BE2C (cell line): ENCODE measurements at regions not wholly inside any gene's neighbourhood (a gene's known extent, or its start where the extent isn't known, plus 50 kb on each side); places are given as distances from the start of the nearest gene placed in this dataset.
A peak's percentile ranks its signal among the peaks of the same experiment; 100 is the strongest.

Experiments
- DNase-seq: peaks from one replicate; pipeline ENCODE4 v3.0.0-alpha.2; 2020
- H3K27me3 ChIP-seq: fragments of 250-450 bp; sonication (Bioruptor Pico); 2 replicates; pipeline ENCODE4 v1.5.1; 2020; ENCODE audit warnings: mild to moderate bottlenecking
- H3K36me3 ChIP-seq: fragments of 250-450 bp; sonication (Bioruptor Pico); 2 replicates; pipeline ENCODE4 v1.5.1; 2020; ENCODE audit warnings: mild to moderate bottlenecking
- H3K4me1 ChIP-seq: fragments of 250-450 bp; sonication (Bioruptor Pico); 2 replicates; pipeline ENCODE4 v1.5.1; 2020
- H3K4me3 ChIP-seq: 2 replicates; pipeline ENCODE4 v1.5.1; 2011; ENCODE audit warnings: low read depth, low read length
- H3K9me3 ChIP-seq: fragments of 250-450 bp; sonication (Bioruptor Pico); 2 replicates; pipeline ENCODE4 v1.5.1; 2020
- TF ChIP-seq, protein P1 (sequence below): IDR thresholded peaks from 2 replicates; pipeline ENCODE4 v1.5.1; 2012; ENCODE audit warnings: mild to moderate bottlenecking, low read depth, low read length

DNA sequence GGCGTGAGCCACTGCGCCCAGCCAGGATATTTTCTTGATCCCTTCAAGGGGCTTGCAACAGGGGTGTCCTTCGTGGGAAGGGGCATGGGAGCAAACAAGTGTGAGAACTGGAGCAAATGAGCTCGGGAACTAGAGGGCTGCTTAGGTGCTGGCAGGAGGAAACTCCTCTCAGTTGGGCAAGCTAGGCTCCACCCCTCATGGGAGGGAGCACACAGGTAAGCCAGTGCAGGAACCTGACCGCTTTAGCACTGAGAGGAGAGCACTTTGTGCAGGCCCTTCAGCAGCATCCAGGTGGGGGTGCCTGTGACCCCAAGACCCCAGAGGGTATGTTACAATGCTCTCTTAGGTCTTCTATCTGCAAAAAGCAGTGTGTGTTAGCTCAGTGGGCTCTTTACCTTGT, 755.4 kb upstream of the MDGA2 start:
- H3K36me3 ChIP-seq, result no peaks in the 10 kb centered on the region
- no peaks in the 10 kb centered on the region for H3K9me3 ChIP-seq
- no peak overlapping the region for H3K4me3 ChIP-seq
- no peaks in the 10 kb centered on the region for H3K27me3 ChIP-seq
- no peak for DNase-seq
- TF ChIP-seq, protein P1, sequence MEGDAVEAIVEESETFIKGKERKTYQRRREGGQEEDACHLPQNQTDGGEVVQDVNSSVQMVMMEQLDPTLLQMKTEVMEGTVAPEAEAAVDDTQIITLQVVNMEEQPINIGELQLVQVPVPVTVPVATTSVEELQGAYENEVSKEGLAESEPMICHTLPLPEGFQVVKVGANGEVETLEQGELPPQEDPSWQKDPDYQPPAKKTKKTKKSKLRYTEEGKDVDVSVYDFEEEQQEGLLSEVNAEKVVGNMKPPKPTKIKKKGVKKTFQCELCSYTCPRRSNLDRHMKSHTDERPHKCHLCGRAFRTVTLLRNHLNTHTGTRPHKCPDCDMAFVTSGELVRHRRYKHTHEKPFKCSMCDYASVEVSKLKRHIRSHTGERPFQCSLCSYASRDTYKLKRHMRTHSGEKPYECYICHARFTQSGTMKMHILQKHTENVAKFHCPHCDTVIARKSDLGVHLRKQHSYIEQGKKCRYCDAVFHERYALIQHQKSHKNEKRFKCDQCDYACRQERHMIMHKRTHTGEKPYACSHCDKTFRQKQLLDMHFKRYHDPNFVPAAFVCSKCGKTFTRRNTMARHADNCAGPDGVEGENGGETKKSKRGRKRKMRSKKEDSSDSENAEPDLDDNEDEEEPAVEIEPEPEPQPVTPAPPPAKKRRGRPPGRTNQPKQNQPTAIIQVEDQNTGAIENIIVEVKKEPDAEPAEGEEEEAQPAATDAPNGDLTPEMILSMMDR, result no peak
- no peaks in the 10 kb centered on the region for H3K4me1 ChIP-seq

DNA sequence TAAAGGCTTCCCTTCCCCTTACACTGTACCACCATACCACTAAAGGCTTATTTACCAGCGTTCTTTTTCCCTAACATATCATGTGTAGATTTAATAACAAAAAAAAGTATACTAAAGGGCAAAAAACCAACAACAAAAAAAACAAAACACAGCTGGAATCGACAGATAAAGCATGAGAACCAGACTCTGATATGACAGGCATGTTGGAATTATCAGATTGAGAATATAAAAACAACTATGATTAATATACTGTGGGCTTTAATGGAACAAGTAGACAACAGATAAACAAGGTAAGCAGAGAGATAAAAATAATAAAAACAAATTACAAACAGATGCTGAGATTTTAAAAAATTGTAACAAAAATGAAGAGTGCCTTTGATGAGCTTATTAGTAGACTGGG, 754.1 kb upstream of the MDGA2 start:
- TF ChIP-seq, protein P1, result no peak
- H3K4me3 ChIP-seq, result no peak overlapping the region
- no peaks in the 10 kb centered on the region for H3K36me3 ChIP-seq
- DNase-seq, result no peak
- no peaks in the 10 kb centered on the region for H3K9me3 ChIP-seq
- H3K27me3 ChIP-seq, result no peaks in the 10 kb centered on the region
- H3K4me1 ChIP-seq, result no peaks in the 10 kb centered on the region

DNA sequence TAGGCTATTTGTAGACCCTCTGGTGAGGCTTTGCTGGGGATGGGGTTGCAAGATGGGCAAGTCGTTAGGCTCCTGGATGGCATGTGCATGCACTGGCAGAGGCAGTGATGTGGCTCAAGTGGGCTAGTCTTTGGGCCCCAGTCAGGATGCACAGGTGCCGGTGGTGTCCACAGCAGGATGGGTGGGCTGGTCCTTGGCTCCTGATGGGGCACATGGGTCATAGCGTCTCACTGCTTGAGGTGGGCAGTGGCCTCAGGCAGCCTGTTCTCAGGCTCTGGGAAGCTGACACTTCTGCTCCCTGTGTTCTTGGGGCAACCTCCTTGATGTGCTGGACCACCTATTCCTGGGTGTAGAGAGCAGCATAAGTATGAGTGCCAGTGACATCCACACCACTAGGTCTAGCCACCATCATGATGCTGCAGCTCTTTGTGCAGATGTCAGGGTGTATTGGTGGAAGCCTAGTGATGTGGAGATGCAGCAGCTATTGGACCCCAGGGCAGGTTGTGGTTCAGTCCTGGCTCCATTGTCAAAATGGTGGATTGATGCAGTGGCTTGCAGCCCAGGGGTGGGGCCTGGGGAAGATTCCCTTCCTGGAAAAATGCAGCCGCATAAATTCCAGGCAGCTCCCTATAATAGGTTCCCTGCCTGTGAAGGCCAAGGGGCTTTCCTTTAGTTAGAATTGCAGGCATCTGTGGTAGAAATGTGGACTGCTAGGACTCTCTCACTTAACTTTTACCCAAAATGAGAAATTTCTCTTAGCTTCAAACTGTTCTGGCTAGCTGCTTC, 742.5 kb upstream of the MDGA2 start:
- no peaks in the 10 kb centered on the region for H3K36me3 ChIP-seq

DNA sequence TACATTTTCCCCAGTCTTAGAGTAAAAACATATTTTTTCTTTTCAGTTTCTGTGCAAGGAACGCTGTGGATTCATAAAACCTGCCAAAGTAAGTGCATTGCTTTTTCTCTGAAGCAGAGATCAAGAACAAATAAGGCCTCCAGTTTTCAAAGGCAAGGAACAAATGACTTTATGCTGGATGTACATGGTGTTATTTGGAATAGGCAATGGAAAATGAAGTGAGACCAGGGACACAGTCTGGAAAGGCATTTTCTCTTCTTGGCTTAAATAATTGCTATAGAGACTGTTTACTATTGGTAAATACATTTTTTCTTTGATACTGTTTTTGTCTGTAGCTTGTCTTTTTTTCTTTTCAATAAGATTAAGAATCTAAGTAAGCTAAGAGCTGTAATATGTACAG, 725.9 kb upstream of the MDGA2 start:
- TF ChIP-seq, protein P1, result no peak
- Histone ChIP-seq H3K9me3 (no peaks in the 10 kb centered on the region), H3K36me3 (no peaks in the 10 kb centered on the region), H3K4me3 (no peak overlapping the region), H3K27me3 (no peaks in the 10 kb centered on the region), H3K4me1 (peaks cover 2% of the 10 kb centered on the region)
- DNase-seq, result no peak

More for the DNA sequence above, 742.5 kb upstream of the MDGA2 start:
- no peak overlapping the region for H3K4me3 ChIP-seq
- no peaks in the 10 kb centered on the region for H3K27me3 ChIP-seq
- H3K9me3 ChIP-seq, result no peaks in the 10 kb centered on the region
- TF ChIP-seq, protein P1, result no peak
- DNase-seq, result no peak
- H3K4me1 ChIP-seq, result no peaks in the 10 kb centered on the region

DNA sequence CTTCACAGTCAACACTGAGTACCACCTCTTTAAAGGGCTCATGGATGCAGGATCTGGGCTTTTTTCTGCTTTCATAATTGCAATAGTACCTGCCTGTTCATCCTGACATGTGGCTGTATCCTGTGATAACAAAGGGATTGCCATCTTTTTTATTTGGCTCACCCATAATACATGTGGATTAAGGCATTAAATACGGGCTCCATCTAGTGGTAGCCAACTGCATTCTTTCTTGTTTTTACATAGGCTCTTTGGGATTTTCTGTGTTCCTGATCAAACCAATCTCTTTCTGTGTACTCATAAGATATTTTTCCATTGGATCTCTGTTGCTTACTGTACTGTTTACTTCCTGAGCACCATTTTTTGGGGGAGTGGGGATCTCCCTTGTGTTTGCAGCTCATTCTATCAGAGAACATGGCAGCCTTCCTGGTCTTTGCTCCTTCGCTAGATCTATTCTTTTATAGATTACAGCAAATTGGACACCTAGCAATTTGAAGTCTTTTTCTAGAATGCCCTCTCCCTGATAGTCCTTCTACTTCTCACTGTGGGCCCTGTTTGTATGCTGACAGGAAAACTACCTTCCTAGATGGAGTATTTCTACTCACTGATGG, 723.4 kb upstream of the MDGA2 start:
- no peaks in the 10 kb centered on the region for H3K9me3 ChIP-seq
- peak; percentile 36 for DNase-seq
- TF ChIP-seq, protein P1, result peak; percentile 85
- H3K36me3 ChIP-seq, result no peaks in the 10 kb centered on the region
- peaks cover 2% of the 10 kb centered on the region for H3K4me1 ChIP-seq
- no peak overlapping the region for H3K4me3 ChIP-seq
- no peaks in the 10 kb centered on the region for H3K27me3 ChIP-seq

DNA sequence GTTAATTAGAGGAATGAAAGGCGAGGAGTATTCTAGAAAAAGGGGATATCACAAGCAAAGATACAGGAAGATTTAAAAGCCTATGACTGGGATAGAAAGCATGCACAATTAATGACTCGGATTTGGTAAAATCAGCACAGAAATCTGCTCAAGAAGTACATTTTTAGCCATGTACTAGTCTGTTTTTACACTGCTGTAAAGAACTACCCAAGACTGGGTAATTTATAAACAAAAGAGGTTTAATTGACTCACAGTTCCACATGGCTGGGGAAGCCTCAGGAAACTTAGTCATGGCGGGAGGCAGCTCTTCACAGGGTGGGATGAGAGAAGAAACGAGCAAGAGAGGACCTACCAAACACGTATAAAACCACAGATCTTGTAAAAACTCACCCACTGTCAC, 716.3 kb upstream of the MDGA2 start:
- H3K27me3 ChIP-seq, result no peaks in the 10 kb centered on the region
- TF ChIP-seq, protein P1, result no peak

More for the DNA sequence above, 716.3 kb upstream of the MDGA2 start:
- no peak for DNase-seq
- H3K4me3 ChIP-seq, result no peak overlapping the region
- no peaks in the 10 kb centered on the region for H3K9me3 ChIP-seq
- no peaks in the 10 kb centered on the region for H3K36me3 ChIP-seq
- no peaks in the 10 kb centered on the region for H3K4me1 ChIP-seq
